C1 segment of cervical spinal cord (tissue), 14 donors: ENCODE measurements at regions not wholly inside any gene's neighbourhood (a gene's known extent, or its start where the extent isn't known, plus 50 kb on each side); places are given as distances from the start of the nearest gene placed in this dataset.

ENCODE experiments used
- DNase-seq, 14 donors: peaks; one replicate each; lab custom pipeline; 2025; lab: John Stamatoyannopoulos, UW

- DNase-seq: peak in 1 of 14 donors; percentile 5
Measured at GRCh38 chr22:49097966-49098365, 729.7 kb downstream of the BRD1 start.

- DNase-seq: no peak
Measured at GRCh38 chr22:49097171-49097925, 730.3 kb downstream of the BRD1 start.

- no peak for DNase-seq
Measured at GRCh38 chr22:49096476-49096875, 731.2 kb downstream of the BRD1 start.

- DNase-seq: no peak
Measured at GRCh38 chr22:49095366-49095765, 732.3 kb downstream of the BRD1 start.

DNA sequence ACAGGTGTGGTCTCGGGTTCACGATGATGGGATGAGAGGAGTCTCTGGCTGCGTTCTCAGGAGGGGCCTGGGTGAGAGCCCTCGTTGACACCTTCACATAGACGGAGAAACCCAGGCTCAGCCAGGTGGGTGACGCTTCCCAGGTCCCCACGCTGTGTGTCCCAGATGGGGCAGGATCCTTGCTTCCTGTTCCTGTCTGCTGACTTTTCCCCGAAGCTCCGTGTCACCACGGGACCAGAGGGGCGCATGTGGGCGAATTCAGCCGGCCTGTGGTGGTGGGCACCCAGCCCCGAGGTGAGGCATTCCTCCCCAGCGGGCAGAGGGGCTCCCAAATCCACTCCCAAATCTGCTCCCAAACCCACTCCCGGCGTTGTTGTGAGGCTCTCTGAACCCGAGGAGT is 732.8 kb downstream of the BRD1 start:
- DNase-seq: no peak

DNA sequence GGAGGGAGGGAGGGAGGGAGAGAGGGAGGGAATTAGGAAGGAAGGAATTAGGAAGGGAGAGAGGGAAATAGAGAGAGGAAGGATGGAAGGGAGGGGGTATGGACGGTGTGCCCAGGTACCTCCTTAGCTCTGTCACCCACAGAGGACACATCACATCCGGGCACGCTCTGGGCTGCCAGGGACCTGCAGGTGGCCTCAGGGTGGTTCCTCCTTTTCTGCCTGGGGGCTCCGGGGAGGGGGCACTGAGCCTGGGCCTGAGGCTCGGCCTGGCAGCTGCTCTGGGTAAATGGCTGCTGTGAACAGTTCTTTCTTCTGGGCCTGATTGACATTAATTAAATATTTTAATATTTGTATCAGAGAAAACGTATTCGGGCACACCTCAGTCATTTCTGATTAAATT is 733.5 kb downstream of the BRD1 start:
- DNase-seq: no peak

DNA sequence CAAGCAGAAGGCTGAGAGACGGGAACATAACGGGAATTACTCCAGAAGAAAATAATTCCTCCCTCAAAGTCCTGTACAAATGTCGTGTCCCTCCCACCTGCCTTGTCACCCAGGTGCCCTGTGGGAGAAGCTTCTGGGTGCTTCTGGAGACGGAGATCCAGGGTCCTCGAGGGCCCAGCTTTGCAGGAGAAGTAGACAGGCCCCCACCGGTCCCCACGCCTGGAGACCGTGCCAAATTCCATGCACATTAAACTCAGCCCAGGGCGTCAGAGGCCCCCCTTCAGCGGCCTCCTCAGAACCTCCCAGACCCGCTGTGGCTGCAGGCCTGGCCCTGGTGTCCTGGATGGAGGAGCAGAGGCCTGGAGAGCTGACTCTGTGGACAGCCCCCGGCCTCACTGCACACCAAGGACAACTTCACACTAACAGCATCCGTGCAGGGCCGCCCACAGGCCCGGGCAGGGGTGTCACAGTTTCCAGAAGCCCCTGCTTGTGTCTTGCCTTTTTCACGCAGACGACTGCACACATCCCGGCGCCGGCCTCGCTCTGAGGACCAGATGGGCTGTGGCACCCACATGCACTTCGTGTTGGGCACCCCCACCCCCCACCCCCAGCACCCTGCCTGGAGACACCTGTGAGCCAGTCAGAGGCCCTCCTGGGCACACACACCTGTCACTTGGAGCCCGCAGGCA is 734.3 kb downstream of the BRD1 start:
- no peak for DNase-seq

GRCh38 chr22:49092716-49093115 is 735.0 kb downstream of the BRD1 start:
- DNase-seq: no peak

DNA sequence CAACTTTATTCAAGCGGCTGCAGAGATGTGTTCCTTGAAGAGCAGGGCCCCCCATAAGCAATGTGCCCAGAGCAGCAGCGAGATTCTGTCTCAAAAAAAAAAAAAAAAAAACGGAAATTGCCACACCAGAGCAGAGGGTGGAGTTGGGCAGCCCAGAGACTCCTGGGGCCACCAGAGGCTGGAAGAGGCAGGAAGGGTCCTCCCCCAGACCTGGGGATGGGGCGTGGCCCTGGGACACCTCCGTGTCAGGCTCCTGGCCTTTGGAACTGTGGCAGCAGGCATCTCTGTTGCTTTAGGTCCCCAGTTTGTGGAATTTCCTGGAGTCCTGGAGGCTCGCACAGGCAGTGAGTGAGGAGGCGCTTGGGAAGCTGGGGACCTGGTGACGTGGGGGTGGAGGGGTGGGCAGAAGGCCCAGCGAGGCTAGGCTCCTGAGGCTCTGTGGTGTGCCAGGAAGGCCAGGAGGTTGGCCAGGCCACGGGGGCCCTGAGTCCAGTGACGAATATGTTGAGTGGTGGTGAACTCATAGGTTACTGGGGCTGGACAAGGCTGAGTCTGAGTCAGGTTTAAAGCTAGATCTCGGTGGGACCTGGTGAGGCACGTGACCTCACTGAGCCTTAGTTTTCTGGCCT is 735.6 kb downstream of the BRD1 start:
- no peak for DNase-seq

DNA sequence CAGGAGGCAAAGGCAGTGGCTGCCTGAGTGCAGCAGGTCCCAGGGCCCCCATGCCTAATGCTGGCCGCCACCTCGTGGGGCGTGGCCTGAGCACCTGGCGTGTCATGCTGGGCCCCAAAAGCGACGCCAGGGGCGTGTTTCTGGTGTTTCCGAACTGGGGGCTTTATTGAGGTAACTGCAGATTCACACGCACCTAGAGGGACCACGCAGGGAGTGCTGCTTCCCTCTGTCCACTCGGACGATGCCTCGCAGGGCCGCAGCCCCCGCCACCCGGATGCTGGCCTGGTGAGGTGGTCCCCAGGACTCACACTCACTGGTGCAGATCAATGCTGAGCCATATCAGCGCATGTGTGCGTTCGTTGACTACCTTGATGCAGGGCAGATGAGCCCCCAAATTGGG is 736.2 kb downstream of the BRD1 start:
- DNase-seq: no peak

- DNase-seq: no peak
Measured at GRCh38 chr22:49090853-49091135, 736.9 kb downstream of the BRD1 start.

DNA sequence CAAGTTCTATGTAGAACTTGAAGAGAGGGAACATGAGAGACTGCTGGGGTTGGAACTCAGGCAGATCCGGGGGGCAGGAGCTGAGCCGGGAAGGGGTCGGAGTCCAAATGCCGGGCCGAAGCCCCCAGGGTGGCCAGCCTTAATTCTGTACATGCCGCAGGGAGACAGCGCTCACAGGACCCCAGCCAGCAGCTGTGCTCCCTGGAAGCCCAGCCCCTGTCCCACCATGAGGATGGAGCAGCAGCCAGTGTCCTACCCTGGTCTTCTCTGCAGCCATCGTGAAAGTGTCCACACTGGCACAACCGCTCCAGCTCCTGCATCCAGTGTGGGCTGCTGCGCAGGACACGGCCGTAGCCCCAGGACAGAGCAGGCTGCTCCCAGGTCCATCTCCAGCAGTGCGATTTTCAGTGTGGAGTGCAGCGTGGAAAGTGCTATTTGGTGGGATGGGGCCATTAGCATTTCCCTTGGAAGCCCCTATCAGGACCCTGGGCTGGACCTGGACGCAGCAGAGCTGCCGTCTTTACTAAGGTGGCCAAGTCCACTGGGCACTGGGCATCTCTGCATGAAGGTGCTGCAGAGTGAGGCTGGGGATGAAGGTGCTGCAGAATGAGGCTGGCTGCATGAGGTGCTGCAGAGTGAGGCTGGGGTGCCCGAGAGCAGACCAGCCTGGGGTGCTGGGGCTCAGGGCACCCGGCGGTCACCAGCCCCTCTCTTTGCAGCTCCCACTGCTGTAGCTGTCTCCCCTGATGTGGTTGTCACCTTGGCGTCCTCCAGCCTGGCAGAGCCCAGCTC is 737.4 kb downstream of the BRD1 start:
- DNase-seq: no peak

DNA sequence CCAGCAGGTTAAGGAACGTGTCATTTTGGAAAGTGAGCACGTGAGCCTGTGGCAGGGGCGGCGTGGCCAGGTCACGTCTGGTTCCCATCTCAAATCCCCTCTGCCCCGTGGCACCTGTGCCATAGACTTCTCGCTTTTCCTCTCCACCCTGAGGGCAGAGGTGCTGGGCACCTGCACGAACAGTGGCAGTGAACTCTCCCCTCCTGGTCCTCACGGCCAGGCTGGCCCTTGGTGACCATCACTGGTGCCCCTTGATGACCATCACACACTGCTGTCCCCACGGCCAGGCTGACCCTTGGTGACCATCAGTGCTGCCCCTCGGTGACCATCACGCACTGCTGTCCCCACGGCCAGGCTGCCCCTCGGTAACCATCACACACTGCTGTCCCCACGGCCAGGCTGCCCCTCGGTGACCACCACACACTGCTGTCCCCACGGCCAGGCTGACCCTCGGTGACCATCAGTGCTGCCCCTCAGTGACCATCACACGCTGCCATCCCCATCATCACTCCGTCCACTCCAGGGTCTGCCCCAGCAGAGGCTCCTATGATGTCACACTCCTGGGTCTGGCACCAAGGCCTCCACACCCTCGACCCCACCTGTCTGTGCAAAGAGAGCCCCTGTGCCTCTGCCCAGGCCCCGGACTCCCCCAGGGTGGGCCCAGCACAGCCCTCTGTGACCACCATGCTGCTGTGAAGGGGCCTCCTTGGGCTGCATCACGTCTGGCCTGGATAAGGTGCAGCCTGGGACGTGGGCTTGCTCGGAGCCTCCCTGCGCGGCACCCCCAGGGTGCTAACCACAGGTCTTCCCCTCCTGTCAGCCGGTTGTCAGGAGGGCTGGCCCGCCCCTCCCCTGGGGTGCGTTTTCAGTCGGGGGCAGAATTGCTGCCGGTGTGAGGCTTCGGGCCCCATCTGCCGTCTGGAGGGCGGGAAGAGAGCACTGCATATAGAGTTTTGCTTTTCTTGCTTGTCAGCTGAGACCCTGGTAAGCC is 738.6 kb downstream of the BRD1 start:
- DNase-seq: no peak

- no peak for DNase-seq
Measured at GRCh38 chr22:49087716-49088601, 739.7 kb downstream of the BRD1 start.

GRCh38 chr22:49087198-49087597 is 740.5 kb downstream of the BRD1 start:
- no peak for DNase-seq

GRCh38 chr22:49086606-49087157 is 741.0 kb downstream of the BRD1 start:
- no peak for DNase-seq

DNA sequence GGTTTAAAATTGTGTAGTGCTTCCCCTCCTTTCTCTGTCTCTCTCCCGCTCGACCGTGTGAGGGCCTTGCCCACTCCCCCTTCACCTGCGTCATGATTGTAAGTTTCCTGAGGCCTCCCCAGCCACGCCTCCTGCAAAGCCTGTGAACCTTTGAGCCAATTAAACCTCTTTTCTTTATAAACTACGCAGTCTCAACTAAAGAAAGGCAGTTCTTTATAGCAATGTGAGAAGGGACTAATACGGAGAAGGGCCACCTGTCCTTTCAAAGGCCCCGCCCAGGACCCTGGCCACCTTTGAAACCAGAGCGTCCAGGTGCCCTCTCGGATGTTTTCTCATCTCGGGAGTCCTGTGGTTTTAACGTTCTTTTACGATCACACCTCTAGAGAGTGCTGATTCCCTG is 741.5 kb downstream of the BRD1 start:
- DNase-seq: no peak

DNA sequence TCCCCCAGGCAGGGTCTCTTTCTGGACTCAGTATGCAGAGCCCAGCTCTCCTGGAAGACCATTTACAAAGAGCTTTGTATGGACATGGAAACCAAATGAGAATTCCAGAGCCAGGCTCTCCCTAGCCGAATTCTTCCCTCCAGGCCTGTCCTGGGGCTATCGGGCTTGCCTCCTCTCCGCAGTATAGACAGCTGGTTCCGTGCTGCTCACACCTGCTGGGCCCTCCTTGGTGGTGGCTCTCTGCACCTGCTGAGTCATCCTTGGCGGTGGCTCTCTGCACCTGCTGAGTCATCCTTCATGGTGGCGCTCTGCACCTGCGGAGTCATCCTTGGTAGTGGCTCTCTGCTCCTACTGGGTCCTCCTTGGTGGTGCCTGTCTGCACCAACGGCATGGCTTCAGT is 743.5 kb downstream of the BRD1 start:
- no peak for DNase-seq

DNA sequence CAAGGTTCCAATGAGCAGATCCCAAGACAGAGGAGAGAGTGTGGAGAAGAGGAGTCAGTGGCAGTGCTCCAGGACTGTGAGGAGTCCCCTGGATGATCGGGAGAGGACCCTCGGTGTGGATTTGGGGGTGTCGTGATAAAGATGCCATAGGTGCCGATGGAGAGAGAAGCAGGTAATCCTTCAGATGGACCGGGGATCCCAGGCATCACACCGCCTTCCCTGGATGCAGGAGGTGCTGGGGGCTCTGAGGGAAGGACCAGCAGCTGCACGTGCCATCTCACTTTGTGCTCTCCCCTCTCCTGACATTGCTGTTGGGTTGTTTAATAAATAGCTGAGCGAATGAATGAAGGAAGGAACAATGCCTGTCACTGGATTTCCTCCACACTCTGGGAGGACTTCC is 744.1 kb downstream of the BRD1 start:
- no peak for DNase-seq

- DNase-seq: no peak
Measured at GRCh38 chr22:49082451-49082850, 745.2 kb downstream of the BRD1 start.
